Tibial nerve (tissue), 4 donors: ENCODE measurements at regions not wholly inside any gene's neighbourhood (a gene's known extent, or its start where the extent isn't known, plus 50 kb on each side); places are given as distances from the start of the nearest gene placed in this dataset.

Experiments
- EP300 ChIP-seq, 2 donors: sonication (generic); formaldehyde crosslinking; IDR thresholded peaks; one replicate each; pipeline ENCODE4 v1.6.1; 2017; ENCODE audit warnings: antibody characterized with exemption in 2 of 2, mild to moderate bottlenecking in 1 of 2
- POLR2A ChIP-seq, 2 donors: fragments of 450-650 bp; IDR thresholded peaks; one replicate each; pipeline ENCODE4 v1.6.1; 2017; ENCODE audit warnings: antibody characterized with exemption in 2 of 2, mild to moderate bottlenecking in 2 of 2, moderate library complexity in 2 of 2
- TF ChIP-seq, protein P1 (sequence below), 5 experiments: fragments of 200-600 bp in 3 of 5; fragments of 450-650 bp in 2 of 5; sonication (generic) in 3 of 5; IDR thresholded peaks; one replicate each; pipeline ENCODE4 v1.5.1; 2016 to 2019; ENCODE audit warnings: antibody characterized with exemption in 5 of 5, mild to moderate bottlenecking in 3 of 5, moderate library complexity in 2 of 5

- TF ChIP-seq, protein P1, sequence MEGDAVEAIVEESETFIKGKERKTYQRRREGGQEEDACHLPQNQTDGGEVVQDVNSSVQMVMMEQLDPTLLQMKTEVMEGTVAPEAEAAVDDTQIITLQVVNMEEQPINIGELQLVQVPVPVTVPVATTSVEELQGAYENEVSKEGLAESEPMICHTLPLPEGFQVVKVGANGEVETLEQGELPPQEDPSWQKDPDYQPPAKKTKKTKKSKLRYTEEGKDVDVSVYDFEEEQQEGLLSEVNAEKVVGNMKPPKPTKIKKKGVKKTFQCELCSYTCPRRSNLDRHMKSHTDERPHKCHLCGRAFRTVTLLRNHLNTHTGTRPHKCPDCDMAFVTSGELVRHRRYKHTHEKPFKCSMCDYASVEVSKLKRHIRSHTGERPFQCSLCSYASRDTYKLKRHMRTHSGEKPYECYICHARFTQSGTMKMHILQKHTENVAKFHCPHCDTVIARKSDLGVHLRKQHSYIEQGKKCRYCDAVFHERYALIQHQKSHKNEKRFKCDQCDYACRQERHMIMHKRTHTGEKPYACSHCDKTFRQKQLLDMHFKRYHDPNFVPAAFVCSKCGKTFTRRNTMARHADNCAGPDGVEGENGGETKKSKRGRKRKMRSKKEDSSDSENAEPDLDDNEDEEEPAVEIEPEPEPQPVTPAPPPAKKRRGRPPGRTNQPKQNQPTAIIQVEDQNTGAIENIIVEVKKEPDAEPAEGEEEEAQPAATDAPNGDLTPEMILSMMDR (IDR thresholded peaks at IDR 0.05) = no peak
- TF ChIP-seq POLR2A (IDR thresholded peaks at IDR 0.05) = no peak
- TF ChIP-seq EP300 (IDR thresholded peaks at IDR 0.05) = no peak
Measured at GRCh38 chr2:217246108-217246507, 386.2 kb upstream of the TNP1 start.
